Spleen (tissue), 11 donors: ENCODE measurements at regions not wholly inside any gene's neighbourhood (a gene's known extent, or its start where the extent isn't known, plus 50 kb on each side); places are given as distances from the start of the nearest gene placed in this dataset.

Experiments used
- DNase-seq: peaks from one replicate; pipeline ENCODE4 v3.0.0-alpha.2; 2020
- H3K27ac ChIP-seq, 8 donors: fragments of 200-600 bp; sonication (generic) in 7 of 8; 1 replicate in 4 of 8; 2 replicates in 4 of 8; pipeline versions ENCODE4 v1.5.0 to v1.8.0; 2016 to 2021; ENCODE audit warnings: inconsistent platforms in 4 of 8, mild to moderate bottlenecking in 4 of 8, moderate library complexity in 1 of 8
- H3K27me3 ChIP-seq, 7 donors: fragments of 200-600 bp; sonication (generic) in 6 of 7; replicated peaks in 1 of 7; 1 replicate in 4 of 7; 2 replicates in 3 of 7; pipeline versions ENCODE4 v1.5.0 to v1.8.0; 2016 to 2021; ENCODE audit warnings: inconsistent platforms in 3 of 7, mild to moderate bottlenecking in 1 of 7
- H3K36me3 ChIP-seq, 6 donors: fragments of 200-600 bp; sonication (generic) in 5 of 6; 1 replicate in 4 of 6; 2 replicates in 2 of 6; pipeline versions ENCODE4 v1.5.0 to v1.8.0; 2016 to 2021; ENCODE audit warnings: inconsistent platforms in 2 of 6
- H3K4me1 ChIP-seq, 6 donors: fragments of 200-600 bp; sonication (generic) in 5 of 6; 1 replicate in 3 of 6; 2 replicates in 3 of 6; pipeline versions ENCODE4 v1.5.0 to v1.8.0; 2016 to 2021; ENCODE audit warnings: inconsistent platforms in 3 of 6
- H3K4me3 ChIP-seq, 8 donors: fragments of 200-600 bp; sonication (generic) in 7 of 8; 1 replicate in 4 of 8; 2 replicates in 4 of 8; pipeline versions ENCODE4 v1.5.0 to v1.8.0; 2016 to 2021; ENCODE audit warnings: inconsistent platforms in 4 of 8, mild to moderate bottlenecking in 4 of 8, moderate library complexity in 2 of 8
- H3K9me3 ChIP-seq, 8 donors: fragments of 200-600 bp; sonication (generic) in 7 of 8; 1 replicate in 4 of 8; 2 replicates in 4 of 8; pipeline versions ENCODE4 v1.5.0 to v1.8.0; 2016 to 2021; ENCODE audit warnings: inconsistent platforms in 4 of 8
- POLR2A ChIP-seq, 3 donors: fragments of 450-650 bp; IDR thresholded peaks; one replicate each; pipeline ENCODE4 v1.5.1; 2017; ENCODE audit warnings: antibody characterized with exemption in 3 of 3, mild to moderate bottlenecking in 1 of 3
- POLR2AphosphoS5 ChIP-seq, 3 donors: sonication (generic); formaldehyde crosslinking; IDR thresholded peaks; one replicate each; pipeline ENCODE4 v1.5.1; 2017; ENCODE audit warnings: antibody characterized with exemption in 3 of 3
- WGBS, 5 donors: extraction: QIAGEN DNeasy Blood & Tissue Kit in 3 of 5; methylation state at CpG; one replicate each; pipeline versions ENCODE4 v1.1.5 to v1.1.7; 2013 to 2018; 5-methylcytosine and 5-hydroxymethylcytosine counted together
- intact Hi-C: fragments of 100-400 bp; cut with DNase I; formaldehyde crosslinking; loops from one replicate; pipeline ENCODE4 v1.15.0; 2023; ENCODE audit warnings: low total_unique reads
- TF ChIP-seq, protein P1 (sequence below), 11 experiments: fragments of 200-600 bp in 7 of 11; fragments of 450-650 bp in 4 of 11; sonication (generic) in 4 of 11; IDR thresholded peaks in 8 of 11; conservative IDR thresholded peaks in 3 of 11; 1 replicate in 7 of 11; 2 replicates in 4 of 11; pipeline versions ENCODE4 v1.4.0 to v1.8.0; 2016 to 2021; ENCODE audit warnings: antibody characterized with exemption in 11 of 11, inconsistent platforms in 4 of 11, mild to moderate bottlenecking in 1 of 11
- donor health status: healthy with polysubstance abuse.
- donor health status: DM: no; HTN: no; CAD: no; lungs with moderate emphysema.
- donor health status: DM: no; HTN: no; CAD: no.
- donor health status: Bipolar disorder and iron deficiency.
- donor health status: healthy.
- donor health status: DM: no; HTN: no; CAD: no.
- donor health status: DM: yes; HTN: yes; CAD: no.

DNA sequence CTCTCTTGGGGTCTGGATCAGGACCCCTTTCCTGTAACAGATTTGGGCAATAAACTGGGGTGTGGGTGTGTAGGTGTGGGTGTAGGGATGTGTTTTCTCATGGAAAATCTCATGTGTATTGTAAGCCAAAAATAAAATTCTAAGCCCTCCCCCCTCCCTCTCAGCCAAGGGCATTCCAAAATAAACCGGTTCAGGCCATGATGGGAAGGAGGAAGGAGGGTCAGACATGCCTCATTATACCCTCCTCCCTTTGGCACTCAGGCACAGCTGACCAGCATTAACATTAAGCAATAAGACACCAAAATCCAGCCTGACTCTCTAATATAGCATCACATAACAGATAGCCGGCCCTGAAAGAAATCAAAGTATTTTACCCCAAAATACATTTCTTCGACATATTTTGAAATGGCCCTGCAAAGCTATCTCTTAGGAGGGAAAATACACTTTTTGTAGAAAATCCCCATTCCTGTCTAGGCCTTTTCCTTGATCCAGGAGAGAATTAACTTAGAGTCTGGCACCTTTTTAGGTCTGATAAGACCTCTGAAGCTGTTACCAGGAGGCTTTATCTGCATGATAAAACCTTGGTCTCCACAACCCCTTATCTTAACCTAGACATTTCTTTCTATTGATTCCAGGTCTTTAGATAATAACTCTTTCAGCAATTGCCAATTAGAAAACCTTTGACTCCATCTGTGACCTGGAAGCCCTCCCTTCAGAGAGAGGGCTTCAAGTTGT lies 128.7 kb upstream of the COL5A2 start:
- no peaks in the 10 kb centered on the region for H3K9me3 ChIP-seq
- H3K36me3 ChIP-seq: no peaks in the 10 kb centered on the region
- H3K27me3 ChIP-seq: no peaks in the 10 kb centered on the region
- DNase-seq: no peak
- peaks cover 0 to 3% (median 0%) of the 10 kb centered on the region in 6 donors for H3K4me1 ChIP-seq
- TF ChIP-seq, protein P1, sequence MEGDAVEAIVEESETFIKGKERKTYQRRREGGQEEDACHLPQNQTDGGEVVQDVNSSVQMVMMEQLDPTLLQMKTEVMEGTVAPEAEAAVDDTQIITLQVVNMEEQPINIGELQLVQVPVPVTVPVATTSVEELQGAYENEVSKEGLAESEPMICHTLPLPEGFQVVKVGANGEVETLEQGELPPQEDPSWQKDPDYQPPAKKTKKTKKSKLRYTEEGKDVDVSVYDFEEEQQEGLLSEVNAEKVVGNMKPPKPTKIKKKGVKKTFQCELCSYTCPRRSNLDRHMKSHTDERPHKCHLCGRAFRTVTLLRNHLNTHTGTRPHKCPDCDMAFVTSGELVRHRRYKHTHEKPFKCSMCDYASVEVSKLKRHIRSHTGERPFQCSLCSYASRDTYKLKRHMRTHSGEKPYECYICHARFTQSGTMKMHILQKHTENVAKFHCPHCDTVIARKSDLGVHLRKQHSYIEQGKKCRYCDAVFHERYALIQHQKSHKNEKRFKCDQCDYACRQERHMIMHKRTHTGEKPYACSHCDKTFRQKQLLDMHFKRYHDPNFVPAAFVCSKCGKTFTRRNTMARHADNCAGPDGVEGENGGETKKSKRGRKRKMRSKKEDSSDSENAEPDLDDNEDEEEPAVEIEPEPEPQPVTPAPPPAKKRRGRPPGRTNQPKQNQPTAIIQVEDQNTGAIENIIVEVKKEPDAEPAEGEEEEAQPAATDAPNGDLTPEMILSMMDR (IDR thresholded peaks at IDR 0.05 in 8 of 11, conservative IDR thresholded peaks at IDR 0.05 in 3 of 11): no peak
- no peak for TF ChIP-seq POLR2A (IDR thresholded peaks at IDR 0.05)
- no peak for TF ChIP-seq POLR2AphosphoS5 (IDR thresholded peaks at IDR 0.05)
- no peak overlapping the region for H3K4me3 ChIP-seq
- intact Hi-C loops: no loop called here
- WGBS, 5 donors: 79 to 93% (median 88%) methylated on average over 3 of the region's 3 CpGs
- no peak overlapping the region for H3K27ac ChIP-seq

DNA sequence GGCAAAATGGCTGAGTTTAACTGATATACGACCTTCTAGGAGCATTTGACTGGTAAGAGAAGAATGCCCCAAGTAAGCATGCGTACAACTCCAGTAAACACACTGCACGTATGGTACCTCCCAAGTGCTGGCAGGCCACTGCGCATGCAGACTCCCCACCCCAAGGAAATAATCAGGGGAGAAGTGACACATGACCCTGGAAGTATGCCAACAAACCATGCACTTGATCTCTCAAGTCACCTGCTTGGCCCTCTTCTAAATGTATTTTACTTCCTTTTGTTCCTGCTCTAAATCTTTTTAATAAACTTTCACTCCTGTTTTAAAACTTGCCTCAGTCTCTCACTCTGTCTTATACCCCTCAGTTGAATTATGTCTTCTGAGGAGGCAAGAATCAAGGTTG lies 129.8 kb upstream of the COL5A2 start:
- Histone ChIP-seq H3K4me3 (no peak overlapping the region), H3K27ac (no peak overlapping the region), H3K4me1 (no peaks in the 10 kb centered on the region), H3K36me3 (no peaks in the 10 kb centered on the region), H3K9me3 (no peaks in the 10 kb centered on the region), H3K27me3 (no peaks in the 10 kb centered on the region)
- WGBS, 5 donors: 78 to 91% (median 83%) methylated on average over 4 of the region's 4 CpGs
- TF ChIP-seq POLR2AphosphoS5 (IDR thresholded peaks at IDR 0.05) (no peak), POLR2A (IDR thresholded peaks at IDR 0.05) (no peak)
- TF ChIP-seq, protein P1 (IDR thresholded peaks at IDR 0.05 in 8 of 11, conservative IDR thresholded peaks at IDR 0.05 in 3 of 11): no peak
- intact Hi-C loops: no loop called here
- no peak for DNase-seq

DNA sequence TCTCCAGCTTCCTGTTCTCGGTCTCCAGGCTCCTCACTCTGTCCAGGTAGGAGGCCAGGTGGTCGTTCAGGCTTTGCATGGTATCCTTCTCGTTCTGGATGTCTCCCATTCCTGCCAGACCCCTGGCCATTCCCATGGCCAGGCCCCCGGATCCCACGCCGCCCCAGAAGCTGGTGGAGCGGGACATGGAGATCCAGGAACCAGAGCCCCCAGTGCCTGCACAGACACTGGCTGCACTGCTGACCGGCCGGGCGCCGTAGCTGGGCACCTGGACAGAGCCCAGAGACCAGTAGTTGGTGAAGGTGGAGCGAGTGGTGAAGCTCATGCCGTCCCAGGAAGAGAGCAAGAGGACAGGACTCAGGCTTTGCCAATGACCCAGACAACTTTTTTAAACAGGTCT lies 129.1 kb upstream of the WDR75 start:
- Histone ChIP-seq H3K4me1 (no peaks in the 10 kb centered on the region), H3K27me3 (no peaks in the 10 kb centered on the region), H3K9me3 (peaks cover 0 to 7% (median 4%) of the 10 kb centered on the region in 8 donors), H3K27ac (no peak overlapping the region), H3K4me3 (no peak overlapping the region), H3K36me3 (no peaks in the 10 kb centered on the region)
- 88 to 96% (median 92%) methylated on average over 9 to 13 of the region's 13 CpGs for WGBS, 5 donors
- intact Hi-C loops: no loop called here
- TF ChIP-seq, protein P1 (IDR thresholded peaks at IDR 0.05 in 8 of 11, conservative IDR thresholded peaks at IDR 0.05 in 3 of 11): no peak
- TF ChIP-seq POLR2A (IDR thresholded peaks at IDR 0.05): no peak
- TF ChIP-seq POLR2AphosphoS5 (IDR thresholded peaks at IDR 0.05): no peak
- no peak for DNase-seq

DNA sequence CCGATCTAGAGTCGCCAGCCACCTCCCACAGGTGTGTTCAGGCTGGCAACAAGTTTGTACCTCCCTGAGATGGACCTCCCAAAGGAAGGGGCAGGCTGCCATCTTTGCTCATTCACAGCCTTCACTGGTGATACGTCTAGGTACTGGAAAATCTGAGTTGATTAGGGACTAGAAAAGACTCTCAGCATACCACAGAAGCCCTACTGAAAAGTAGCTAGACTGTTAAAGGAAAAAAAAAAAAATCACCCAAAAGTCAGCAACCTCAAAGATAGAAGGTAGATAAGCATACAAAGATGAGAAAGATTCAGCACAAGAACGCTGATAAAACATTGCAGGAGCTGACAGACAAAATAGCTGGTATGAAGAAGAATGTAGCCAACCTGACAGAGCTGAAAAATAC lies 128.6 kb upstream of the WDR75 start:
- Histone ChIP-seq H3K27me3 (no peaks in the 10 kb centered on the region), H3K36me3 (no peaks in the 10 kb centered on the region), H3K4me1 (no peaks in the 10 kb centered on the region), H3K27ac (no peak overlapping the region), H3K9me3 (peaks cover 0 to 7% (median 4%) of the 10 kb centered on the region in 8 donors), H3K4me3 (no peak overlapping the region)
- 65 to 83% (median 75%) methylated on average over 2 to 4 of the region's 4 CpGs for WGBS, 5 donors
- TF ChIP-seq POLR2AphosphoS5 (IDR thresholded peaks at IDR 0.05): no peak
- TF ChIP-seq POLR2A (IDR thresholded peaks at IDR 0.05): no peak
- TF ChIP-seq, protein P1 (IDR thresholded peaks at IDR 0.05 in 8 of 11, conservative IDR thresholded peaks at IDR 0.05 in 3 of 11): no peak
- DNase-seq: no peak
- intact Hi-C loops: no loop called here
